Endothelial cell (in vitro differentiated cells): ENCODE measurements at regions not wholly inside any gene's neighbourhood (a gene's known extent, or its start where the extent isn't known, plus 50 kb on each side); places are given as distances from the start of the nearest gene placed in this dataset.

Experiments used
- DNase-seq: peaks from one replicate; pipeline ENCODE4 v3.0.0; 2021; ENCODE audit warnings: low spot score
- H3K27ac Mint-ChIP-seq: one replicate; pipeline ENCODE4 v1.8.0; 2021; ENCODE audit warnings: mixed read lengths, inconsistent platforms; ENCODE audit not compliant: unreplicated experiment
- H3K27me3 Mint-ChIP-seq: one replicate; pipeline ENCODE4 v1.8.0; 2021; ENCODE audit warnings: mild to moderate bottlenecking, moderate library complexity, mixed read lengths, inconsistent platforms; ENCODE audit not compliant: unreplicated experiment
- H3K36me3 Mint-ChIP-seq: one replicate; pipeline ENCODE4 v1.8.0; 2021; ENCODE audit warnings: mild to moderate bottlenecking, low read depth, mixed read lengths, inconsistent platforms; ENCODE audit not compliant: unreplicated experiment
- H3K4me1 Mint-ChIP-seq: one replicate; pipeline ENCODE4 v1.8.0; 2021; ENCODE audit warnings: mild to moderate bottlenecking, mixed read lengths, inconsistent platforms; ENCODE audit not compliant: unreplicated experiment
- H3K4me3 Mint-ChIP-seq: one replicate; pipeline ENCODE4 v1.8.0; 2021; ENCODE audit warnings: mild to moderate bottlenecking, mixed read lengths, inconsistent platforms; ENCODE audit not compliant: unreplicated experiment
- H3K9me3 Mint-ChIP-seq: one replicate; pipeline ENCODE4 v1.8.0; 2021; ENCODE audit warnings: mixed read lengths, inconsistent platforms; ENCODE audit not compliant: unreplicated experiment
- TF ChIP-seq, protein P1 (sequence below): fragments of 200-600 bp; sonication (generic); IDR thresholded peaks from one replicate; pipeline ENCODE4 v1.5.0; 2021; ENCODE audit warnings: antibody characterized with exemption; ENCODE audit not compliant: unreplicated experiment

DNA sequence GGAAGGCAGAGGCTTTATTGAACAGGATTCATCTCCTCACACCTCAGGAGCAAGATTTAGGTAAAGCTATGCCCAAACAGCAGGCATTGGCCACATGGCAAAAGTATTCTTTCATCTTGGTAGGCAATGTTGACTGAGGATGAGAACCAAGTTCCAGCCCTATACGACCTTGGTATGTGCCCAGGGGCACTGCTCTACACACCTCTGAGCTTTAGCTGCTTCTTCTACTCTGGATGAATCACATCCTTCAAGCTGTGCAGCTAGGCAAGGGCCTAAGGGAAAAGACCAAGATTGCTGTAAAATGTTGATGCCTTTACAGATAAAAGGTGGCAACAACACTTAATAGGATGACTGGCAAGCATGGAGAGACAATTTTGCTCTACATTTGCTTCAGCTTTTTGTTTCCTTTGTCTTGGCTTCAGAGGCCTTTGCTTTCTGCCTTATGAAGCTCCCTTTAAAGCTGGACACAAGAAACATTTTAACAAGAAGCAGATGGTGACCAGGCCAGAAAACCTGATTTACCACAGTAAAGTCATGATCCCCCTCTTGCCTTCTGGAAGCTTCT lies 183.3 kb upstream of the KITLG start:
- no peak overlapping the region for H3K27ac Mint-ChIP-seq
- TF ChIP-seq, protein P1, sequence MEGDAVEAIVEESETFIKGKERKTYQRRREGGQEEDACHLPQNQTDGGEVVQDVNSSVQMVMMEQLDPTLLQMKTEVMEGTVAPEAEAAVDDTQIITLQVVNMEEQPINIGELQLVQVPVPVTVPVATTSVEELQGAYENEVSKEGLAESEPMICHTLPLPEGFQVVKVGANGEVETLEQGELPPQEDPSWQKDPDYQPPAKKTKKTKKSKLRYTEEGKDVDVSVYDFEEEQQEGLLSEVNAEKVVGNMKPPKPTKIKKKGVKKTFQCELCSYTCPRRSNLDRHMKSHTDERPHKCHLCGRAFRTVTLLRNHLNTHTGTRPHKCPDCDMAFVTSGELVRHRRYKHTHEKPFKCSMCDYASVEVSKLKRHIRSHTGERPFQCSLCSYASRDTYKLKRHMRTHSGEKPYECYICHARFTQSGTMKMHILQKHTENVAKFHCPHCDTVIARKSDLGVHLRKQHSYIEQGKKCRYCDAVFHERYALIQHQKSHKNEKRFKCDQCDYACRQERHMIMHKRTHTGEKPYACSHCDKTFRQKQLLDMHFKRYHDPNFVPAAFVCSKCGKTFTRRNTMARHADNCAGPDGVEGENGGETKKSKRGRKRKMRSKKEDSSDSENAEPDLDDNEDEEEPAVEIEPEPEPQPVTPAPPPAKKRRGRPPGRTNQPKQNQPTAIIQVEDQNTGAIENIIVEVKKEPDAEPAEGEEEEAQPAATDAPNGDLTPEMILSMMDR, result no peak
- no peaks in the 10 kb centered on the region for H3K9me3 Mint-ChIP-seq
- DNase-seq, result no peak
- H3K36me3 Mint-ChIP-seq, result no peaks in the 10 kb centered on the region
- H3K27me3 Mint-ChIP-seq, result no peaks in the 10 kb centered on the region
- H3K4me3 Mint-ChIP-seq, result no peak overlapping the region
- H3K4me1 Mint-ChIP-seq, result no peaks in the 10 kb centered on the region

GRCh38 chr12:88758176-88758575 lies 177.9 kb upstream of the KITLG start:
- Mint-ChIP-seq H3K27ac (no peak overlapping the region), H3K27me3 (no peaks in the 10 kb centered on the region), H3K4me1 (no peaks in the 10 kb centered on the region), H3K36me3 (no peaks in the 10 kb centered on the region), H3K4me3 (no peak overlapping the region), H3K9me3 (no peaks in the 10 kb centered on the region)
- TF ChIP-seq, protein P1, result no peak
- no peak for DNase-seq

DNA sequence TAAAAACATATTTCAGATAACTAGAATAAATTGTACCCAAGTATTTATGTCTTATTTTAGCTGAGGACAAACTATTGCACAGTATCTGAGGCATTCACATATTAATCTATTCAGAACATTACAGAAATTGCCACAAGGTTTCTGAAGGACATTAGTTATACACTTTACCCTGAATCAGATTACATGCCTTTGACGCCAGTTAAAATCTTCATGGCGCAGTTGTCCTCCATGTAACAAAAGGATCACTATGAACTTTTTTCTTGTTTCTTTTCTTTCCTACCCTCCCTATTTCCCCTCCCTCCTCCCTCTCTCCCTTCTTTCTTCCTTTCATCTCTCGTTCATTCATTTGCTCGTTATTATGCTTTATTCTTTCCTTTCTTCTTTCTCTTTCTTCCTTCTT lies 176.6 kb upstream of the KITLG start:
- H3K9me3 Mint-ChIP-seq, result no peaks in the 10 kb centered on the region
- TF ChIP-seq, protein P1, result no peak
- DNase-seq, result no peak
- no peaks in the 10 kb centered on the region for H3K4me1 Mint-ChIP-seq
- no peak overlapping the region for H3K4me3 Mint-ChIP-seq
- H3K36me3 Mint-ChIP-seq, result no peaks in the 10 kb centered on the region
- H3K27ac Mint-ChIP-seq, result no peak overlapping the region
- no peaks in the 10 kb centered on the region for H3K27me3 Mint-ChIP-seq

GRCh38 chr12:88756153-88756552 lies 175.9 kb upstream of the KITLG start:
- TF ChIP-seq, protein P1, result no peak
- no peak for DNase-seq
- Mint-ChIP-seq H3K36me3 (no peaks in the 10 kb centered on the region), H3K27ac (no peak overlapping the region), H3K27me3 (no peaks in the 10 kb centered on the region), H3K4me1 (no peaks in the 10 kb centered on the region), H3K9me3 (no peaks in the 10 kb centered on the region), H3K4me3 (no peak overlapping the region)

DNA sequence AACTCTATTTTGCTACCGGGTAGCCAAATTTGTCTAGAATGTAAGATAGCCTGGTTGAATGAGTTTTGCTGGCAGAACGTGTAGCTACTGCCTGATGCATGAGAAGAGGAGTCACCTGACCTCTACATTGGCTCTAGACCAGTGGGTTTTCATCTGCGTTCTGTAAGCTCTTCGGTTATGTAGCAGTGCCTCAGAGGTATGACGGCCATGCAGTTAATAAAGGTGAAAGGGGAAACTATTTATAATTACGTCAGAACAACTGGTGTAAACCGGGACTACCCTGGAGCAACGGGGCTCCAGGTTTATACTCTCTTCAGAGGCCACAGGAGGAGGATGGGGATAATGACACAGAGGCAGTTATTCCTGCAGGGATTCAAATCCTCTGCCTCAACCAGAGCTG lies 173.4 kb upstream of the KITLG start:
- no peak overlapping the region for H3K4me3 Mint-ChIP-seq
- DNase-seq, result no peak
- no peaks in the 10 kb centered on the region for H3K4me1 Mint-ChIP-seq
- H3K9me3 Mint-ChIP-seq, result no peaks in the 10 kb centered on the region
- no peaks in the 10 kb centered on the region for H3K36me3 Mint-ChIP-seq
- H3K27me3 Mint-ChIP-seq, result no peaks in the 10 kb centered on the region
- H3K27ac Mint-ChIP-seq, result no peak overlapping the region
- TF ChIP-seq, protein P1, result no peak
